ENCODE measurements at regions not wholly inside any gene's neighbourhood (a gene's known extent, or its start where the extent isn't known, plus 50 kb on each side); places are given as distances from the start of the nearest gene placed in this dataset.
"Not testable (repeated sequence)": the region's sequence is repeated elsewhere in the genome, so short reads cannot be mapped to it uniquely, and the experiment has no call there.

- not testable (repeated sequence) for DNase-seq (ENCODE audit: low spot score)
Observed at GRCh38 chr4:121616449-121616848, 80.3 kb downstream of the ANXA5 start.

GRCh38 chr4:121614101-121614500 is 82.7 kb downstream of the ANXA5 start:
- DNase-seq (ENCODE audit: low spot score), result no peak

DNA sequence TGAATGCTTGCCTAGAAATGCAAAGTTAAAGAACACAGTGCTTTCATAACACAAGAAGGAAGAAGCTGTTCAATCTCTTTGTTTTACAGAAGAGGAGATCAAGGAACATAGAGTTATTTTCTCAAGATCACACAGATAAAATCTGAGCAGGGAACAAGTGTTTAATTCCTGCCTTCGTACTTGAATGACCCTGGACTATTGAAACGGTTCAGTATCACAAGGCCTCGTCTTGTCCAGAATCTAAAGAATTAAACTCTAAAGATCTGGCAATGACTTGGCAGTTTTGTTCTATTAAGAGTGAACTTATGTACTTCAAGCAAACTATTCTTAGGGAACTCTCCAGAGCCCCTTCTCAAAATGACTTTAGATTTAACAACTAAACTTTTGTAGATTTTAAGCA is 97.7 kb downstream of the ANXA5 start:
- DNase-seq (ENCODE audit: low spot score), result no peak

DNA sequence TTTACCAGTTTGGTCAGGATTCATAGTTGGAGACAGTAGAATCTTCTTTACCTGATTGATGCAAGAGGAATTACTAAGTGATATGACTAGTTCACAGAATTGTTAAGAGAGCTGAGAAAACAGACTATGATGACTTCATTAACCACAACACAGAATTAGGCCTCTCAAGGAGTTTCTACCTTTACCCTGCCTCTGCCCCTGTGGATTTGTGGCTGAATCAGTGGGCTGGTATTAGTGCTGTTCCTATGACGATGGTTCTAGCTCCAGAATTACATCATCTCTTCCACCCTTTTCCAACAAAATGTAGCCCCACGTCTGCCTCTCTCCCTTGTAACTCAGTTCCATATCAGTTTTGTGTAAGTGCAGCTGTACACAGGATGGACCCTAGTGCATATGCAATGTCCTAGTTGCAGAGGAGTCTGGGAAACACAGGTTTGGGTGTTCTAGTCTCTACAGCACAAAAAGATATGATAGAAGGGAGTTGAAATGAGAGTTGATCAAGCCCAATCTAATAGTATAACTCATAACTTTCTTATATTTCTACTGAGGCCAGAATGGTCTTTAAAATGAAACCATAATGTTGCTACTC is 99.3 kb downstream of the ANXA5 start:
- DNase-seq (ENCODE audit: low spot score), result no peak

DNA sequence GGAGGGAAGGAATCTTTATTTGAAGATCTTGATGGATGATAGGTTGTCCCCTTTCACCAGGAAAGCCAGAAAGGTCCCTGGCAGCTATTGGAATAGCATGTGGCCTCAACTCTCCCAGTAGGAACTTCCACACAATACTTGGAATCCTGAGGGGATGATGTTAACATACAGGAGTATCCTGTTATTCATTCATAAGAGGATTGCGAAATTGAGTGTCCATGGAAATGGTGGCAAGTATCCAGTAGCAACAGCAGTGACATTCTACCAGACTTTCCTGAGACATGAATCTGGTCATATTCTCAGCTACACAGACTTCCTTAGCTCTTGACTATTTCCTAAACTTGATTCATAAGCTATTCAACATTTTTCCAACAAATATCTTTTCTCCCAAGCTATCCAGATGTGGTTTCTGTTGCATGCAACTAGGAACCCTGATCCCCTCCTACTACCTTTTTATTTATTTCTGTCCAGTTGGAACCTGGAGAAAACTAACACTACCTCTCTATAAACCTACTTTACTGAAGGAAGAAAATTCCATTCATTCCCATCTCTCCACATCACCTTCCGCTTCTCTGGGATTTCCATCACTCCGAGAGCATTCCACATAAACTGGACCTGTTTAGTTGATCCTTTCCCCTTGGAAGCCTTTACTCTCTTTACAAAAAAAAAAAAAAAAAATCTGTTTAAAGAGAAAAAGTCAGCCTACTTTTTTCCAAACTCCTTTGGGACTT is 101.8 kb downstream of the ANXA5 start:
- DNase-seq (ENCODE audit: low spot score), result no peak

DNA sequence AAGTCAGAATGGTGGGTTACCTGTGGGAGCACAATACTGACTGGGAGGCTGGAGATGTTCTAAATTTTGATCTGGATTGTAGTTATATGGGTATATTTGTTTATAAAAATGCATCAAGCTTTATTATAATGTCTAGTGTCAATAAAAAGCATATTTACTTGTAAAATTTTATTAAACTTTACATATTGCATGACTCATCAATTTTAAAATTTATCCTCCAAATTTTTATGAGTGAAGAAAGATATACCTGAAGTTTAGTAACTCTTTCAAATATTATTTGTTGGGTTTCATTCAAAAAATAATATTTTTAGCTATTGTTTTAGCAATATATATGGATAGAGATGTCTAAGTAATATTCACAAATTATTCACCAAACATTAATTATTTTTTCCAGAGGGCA is 103.0 kb downstream of the ANXA5 start:
- DNase-seq (ENCODE audit: low spot score), result no peak

- DNase-seq (ENCODE audit: low spot score), result not testable (repeated sequence)
Observed at GRCh38 chr4:121592257-121592656, 104.5 kb downstream of the ANXA5 start.

DNA sequence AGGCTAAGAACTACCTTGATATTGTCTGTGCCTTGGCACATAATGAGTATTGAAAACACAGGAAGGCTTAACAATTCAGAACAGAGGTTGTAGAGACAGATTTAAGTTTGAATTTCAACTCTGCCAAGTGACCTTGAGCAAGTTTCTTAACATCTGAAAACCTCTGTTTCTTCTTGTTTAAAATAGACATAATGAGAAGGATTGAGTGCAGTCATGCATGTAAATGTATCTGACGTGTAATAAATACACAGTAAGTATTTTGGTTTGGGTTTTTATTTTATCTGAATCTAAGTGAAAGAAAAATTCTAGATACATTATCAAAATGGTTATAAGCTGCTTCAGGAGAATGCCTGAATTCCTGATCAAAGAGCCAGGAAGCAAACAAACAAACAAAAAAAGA is 111.9 kb downstream of the ANXA5 start:
- DNase-seq (ENCODE audit: low spot score), result no peak

GRCh38 chr4:121583396-121583795 is 113.4 kb downstream of the ANXA5 start:
- no peak for DNase-seq (ENCODE audit: low spot score)

GRCh38 chr4:121582296-121582695 is 114.5 kb downstream of the ANXA5 start:
- DNase-seq (ENCODE audit: low spot score), result no peak

- not testable (repeated sequence) for DNase-seq (ENCODE audit: low spot score)
Observed at GRCh38 chr4:121575392-121575791, 121.4 kb downstream of the ANXA5 start.

DNA sequence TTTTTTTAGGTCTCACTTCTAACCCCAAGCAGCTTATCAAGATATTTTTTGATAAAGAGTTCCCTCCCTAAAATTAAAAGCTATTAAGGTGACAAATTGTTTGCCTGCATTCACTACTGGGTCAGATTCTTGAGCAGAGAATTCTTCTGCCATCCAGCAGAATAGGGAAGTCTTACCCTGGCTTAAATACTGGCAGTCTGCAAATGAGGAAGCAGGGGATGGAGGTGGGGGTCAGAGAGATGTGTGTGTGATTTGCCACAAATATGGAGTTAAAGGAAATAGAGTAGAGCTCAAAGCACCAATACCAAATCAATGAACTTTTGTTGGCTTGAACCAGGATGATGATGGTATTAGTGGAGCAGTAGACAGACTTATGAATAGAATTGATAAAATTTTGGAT is 122.2 kb downstream of the ANXA5 start:
- DNase-seq (ENCODE audit: low spot score), result no peak

DNA sequence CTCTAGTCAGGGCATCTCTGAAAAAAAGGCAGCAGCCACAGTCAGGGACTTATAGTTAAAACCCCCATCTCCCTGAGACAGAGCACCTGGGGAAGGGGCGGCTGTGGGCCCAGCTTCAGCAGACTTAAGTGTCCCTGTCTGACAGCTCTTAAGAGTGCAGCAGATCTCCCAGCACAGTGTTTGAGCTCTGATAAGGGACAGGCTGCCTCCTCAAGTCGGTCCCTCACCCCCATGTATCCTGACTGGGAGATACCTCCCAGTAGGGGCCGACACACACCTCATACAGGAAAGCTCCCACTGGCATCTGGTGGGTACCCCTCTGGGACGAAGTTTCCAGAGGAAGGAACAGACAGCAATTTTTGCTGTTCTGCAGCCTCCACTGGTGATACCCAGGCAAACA is 129.0 kb downstream of the ANXA5 start:
- no peak for DNase-seq (ENCODE audit: low spot score)

DNA sequence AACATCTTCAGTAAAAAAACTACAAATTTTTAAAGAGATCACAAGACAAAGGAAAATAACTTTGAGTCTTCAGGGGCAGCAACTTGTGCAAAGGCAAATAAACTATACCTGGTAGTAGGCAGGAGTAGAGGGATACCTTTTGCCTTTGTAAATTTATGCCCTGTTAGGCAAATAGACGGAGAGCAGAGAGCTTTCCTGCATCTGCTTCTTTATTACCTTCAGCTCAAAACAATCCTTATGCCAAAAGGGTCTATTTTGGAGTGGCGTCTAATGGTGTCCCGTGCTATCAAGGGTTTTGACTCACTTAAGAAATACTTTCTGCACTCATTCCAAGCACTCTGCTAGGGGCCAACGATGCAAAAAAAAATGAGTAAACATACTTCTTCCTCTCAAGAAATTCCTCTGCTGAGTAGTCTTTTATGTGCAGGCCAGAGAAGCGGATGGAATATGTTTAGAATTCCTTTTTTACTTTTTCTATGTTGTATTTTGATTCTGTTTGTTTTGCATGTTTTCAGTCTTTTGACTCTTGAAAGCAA is 131.9 kb downstream of the ANXA5 start:
- no peak for DNase-seq (ENCODE audit: low spot score)

DNA sequence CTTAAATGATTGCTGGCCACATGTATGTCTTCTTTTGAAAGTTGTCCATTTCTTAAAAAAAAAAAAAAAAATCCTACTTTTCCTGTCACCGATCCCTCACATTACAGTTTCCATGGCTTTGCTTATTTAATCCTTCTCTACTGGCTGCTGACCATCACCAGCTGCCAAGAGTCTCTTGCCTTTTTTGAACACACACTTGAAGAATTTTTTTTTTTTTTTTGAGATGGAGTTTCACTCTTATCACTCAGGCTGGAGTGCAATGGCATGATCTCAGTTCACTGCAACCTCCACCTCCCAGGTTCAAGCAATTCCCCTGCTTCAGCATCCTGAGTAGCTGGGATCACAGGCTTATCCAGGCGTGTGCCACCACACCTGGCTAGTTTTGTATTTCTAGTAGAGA is 134.0 kb downstream of the ANXA5 start:
- no peak for DNase-seq (ENCODE audit: low spot score)

DNA sequence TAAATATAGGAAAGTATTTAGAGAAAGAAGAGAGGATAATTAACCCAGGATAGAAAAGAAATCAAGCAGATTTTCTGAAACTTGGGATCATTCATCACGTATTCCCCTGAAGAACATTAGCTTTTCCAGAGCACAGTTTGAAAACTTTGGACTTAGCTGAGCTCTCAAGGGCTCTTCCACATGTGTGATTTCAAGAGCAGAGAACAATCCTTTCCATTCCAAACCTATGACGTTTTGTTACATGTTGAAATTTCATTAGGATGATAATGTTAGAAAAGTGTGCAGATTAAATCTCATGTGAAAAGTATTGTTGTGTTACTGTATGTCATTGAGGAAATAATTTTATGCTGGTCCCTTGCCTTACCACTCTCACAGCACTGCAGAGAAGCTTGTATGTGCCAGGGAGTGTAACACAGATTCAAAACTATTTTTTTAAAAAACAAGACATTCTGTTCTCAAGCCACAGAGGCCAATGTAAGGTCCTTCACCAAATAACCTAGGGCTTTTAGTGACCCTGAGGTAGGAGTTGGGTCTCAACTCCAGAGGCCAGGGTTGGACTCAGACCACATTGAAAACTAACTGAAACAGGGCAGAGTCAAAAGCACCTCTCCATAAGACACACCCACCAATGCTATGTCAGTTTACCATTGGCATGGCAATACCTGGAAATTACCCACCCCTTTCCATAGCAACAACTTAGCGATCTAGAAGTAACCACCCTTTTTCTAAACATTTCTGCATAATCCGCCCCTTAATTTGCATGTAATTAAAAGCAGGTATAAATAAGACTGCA is 141.3 kb downstream of the ANXA5 start:
- no peak for DNase-seq (ENCODE audit: low spot score)

- no peak for DNase-seq (ENCODE audit: low spot score)
Observed at GRCh38 chr4:121554382-121554781, 142.4 kb downstream of the ANXA5 start.

DNA sequence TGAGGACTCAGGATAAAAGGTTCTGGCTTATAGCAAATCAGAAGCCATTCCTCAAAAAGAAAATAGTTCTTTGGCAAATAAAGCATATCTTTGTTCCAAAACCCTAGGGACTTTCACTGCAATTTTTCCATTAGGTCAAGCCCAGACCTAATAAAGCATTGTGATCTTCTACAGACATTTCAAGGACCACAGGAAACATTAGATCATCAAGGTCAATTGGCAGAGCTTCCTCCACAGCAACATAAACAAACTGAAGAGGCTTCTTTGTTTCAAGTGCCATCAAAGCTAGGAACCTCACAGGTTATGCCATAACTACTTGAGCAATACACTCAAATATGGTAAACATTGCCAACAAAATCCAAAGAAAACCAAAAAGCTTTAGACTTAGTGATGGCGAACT is 144.9 kb downstream of the ANXA5 start:
- DNase-seq (ENCODE audit: low spot score), result no peak

GRCh38 chr4:121551271-121551670 is 145.5 kb downstream of the ANXA5 start:
- DNase-seq (ENCODE audit: low spot score), result no peak

GRCh38 chr4:121541696-121542095 is 155.1 kb downstream of the ANXA5 start:
- no peak for DNase-seq (ENCODE audit: low spot score)

DNA sequence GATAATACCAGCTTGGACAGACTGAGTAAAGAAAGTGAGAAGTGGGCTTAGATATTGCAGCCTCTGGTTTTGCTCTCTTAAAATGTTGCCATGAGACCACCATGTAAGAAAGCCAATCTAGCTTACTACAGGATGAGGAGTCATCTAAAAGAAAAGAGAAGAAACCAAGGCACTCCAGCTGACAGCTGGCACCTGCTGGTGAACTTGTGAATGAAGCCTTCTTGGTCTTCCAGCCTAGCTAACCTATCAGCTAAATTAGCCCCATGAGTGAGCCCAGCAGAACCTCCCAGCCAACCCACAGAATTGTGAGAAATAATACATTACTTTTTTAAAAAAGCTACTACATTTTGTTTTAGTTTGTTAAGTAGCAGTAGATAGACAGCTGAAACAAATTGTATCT is 154.5 kb upstream of the QRFPR start:
- DNase-seq (ENCODE audit: low spot score), result no peak

GRCh38 chr4:121534187-121534586 is 153.4 kb upstream of the QRFPR start:
- no peak for DNase-seq (ENCODE audit: low spot score)
